GM12891 (cell line): ENCODE measurements at regions not wholly inside any gene's neighbourhood (a gene's known extent, or its start where the extent isn't known, plus 50 kb on each side); places are given as distances from the start of the nearest gene placed in this dataset.

Source experiments
- DNase-seq: peaks from one replicate; pipeline ENCODE4 v3.0.0; 2011; ENCODE audit warnings: low spot score; ENCODE audit not compliant: insufficient read length
- FAIRE-seq: peaks from 2 replicates; lab custom pipeline; 2011; peaks lifted over from hg19 to GRCh38; lab: Jason Lieb, UNC
- PAX5 ChIP-seq: IDR thresholded peaks from 2 replicates; pipeline ENCODE4 v1.6.1; 2011; ENCODE audit warnings: low read length, moderate library complexity, mild to moderate bottlenecking; ENCODE audit not compliant: insufficient read depth, severe bottlenecking
- POLR2A ChIP-seq: IDR thresholded peaks from 2 replicates; pipeline ENCODE4 v1.6.1; 2011; ENCODE audit warnings: low read depth, low read length, control low read depth
- POLR2AphosphoS5 ChIP-seq: IDR thresholded peaks from 2 replicates; pipeline ENCODE4 v1.6.1; 2011; ENCODE audit warnings: low read depth, low read length, control low read depth
- POU2F2 ChIP-seq: IDR thresholded peaks from 2 replicates; pipeline ENCODE4 v1.6.1; 2011; ENCODE audit warnings: low read depth, mild to moderate bottlenecking, control low read depth, low read length, moderate library complexity
- SPI1 ChIP-seq: IDR thresholded peaks from 2 replicates; pipeline ENCODE4 v1.6.1; 2011; ENCODE audit warnings: low read depth, low read length, control low read depth
- TAF1 ChIP-seq: IDR thresholded peaks from 2 replicates; pipeline ENCODE4 v1.6.1; 2011; ENCODE audit warnings: low read depth, low read length, control low read depth

GRCh38 chr4:60737858-60738257 is 462.3 kb upstream of the ADGRL3 start:
- no peak for FAIRE-seq
- TF ChIP-seq POLR2AphosphoS5 = no peak

GRCh38 chr4:60743654-60744053 is 456.5 kb upstream of the ADGRL3 start:
- no peak for DNase-seq
- no peak for FAIRE-seq
- TF ChIP-seq PAX5 (no peak), POLR2A (no peak), SPI1 (no peak), POLR2AphosphoS5 (no peak), POU2F2 (no peak), TAF1 (no peak)

More at GRCh38 chr4:60737858-60738257, 462.3 kb upstream of the ADGRL3 start:
- DNase-seq = no peak

GRCh38 chr4:60744767-60745166 is 455.4 kb upstream of the ADGRL3 start:
- no peak for FAIRE-seq
- DNase-seq = no peak
- TF ChIP-seq POLR2AphosphoS5 = no peak
- TF ChIP-seq TAF1 = no peak
- TF ChIP-seq PAX5 = no peak
- TF ChIP-seq POU2F2 = no peak
- TF ChIP-seq SPI1 = no peak
- TF ChIP-seq POLR2A = no peak

GRCh38 chr4:60745800-60746571 is 454.1 kb upstream of the ADGRL3 start:
- DNase-seq (no peak), FAIRE-seq (peak; percentile 58)
- TF ChIP-seq POLR2AphosphoS5 (no peak), SPI1 (no peak), TAF1 (no peak), PAX5 (no peak), POU2F2 (no peak), POLR2A (no peak)

GRCh38 chr4:60750962-60751361 is 449.2 kb upstream of the ADGRL3 start:
- TF ChIP-seq POLR2AphosphoS5 = no peak
- no peak for TF ChIP-seq POU2F2
- DNase-seq = no peak
- no peak for FAIRE-seq

- TF ChIP-seq PAX5 = no peak
- no peak for TF ChIP-seq POU2F2
- no peak for TF ChIP-seq TAF1
- no peak for TF ChIP-seq POLR2A
- FAIRE-seq (no peak), DNase-seq (no peak)
Observed at GRCh38 chr4:60757986-60758680, 442.0 kb upstream of the ADGRL3 start.

- no peak for FAIRE-seq
- TF ChIP-seq POU2F2 (no peak), PAX5 (no peak), SPI1 (no peak), TAF1 (no peak), POLR2AphosphoS5 (no peak), POLR2A (no peak)
- no peak for DNase-seq
Observed at GRCh38 chr4:60759518-60760245, 440.4 kb upstream of the ADGRL3 start.

- TF ChIP-seq SPI1 = no peak
- no peak for TF ChIP-seq POLR2AphosphoS5
- TF ChIP-seq POU2F2 = no peak
- no peak for TF ChIP-seq POLR2A
- no peak for TF ChIP-seq PAX5
- TF ChIP-seq TAF1 = no peak
- FAIRE-seq = no peak
- no peak for DNase-seq
Observed at GRCh38 chr4:60780874-60781273, 419.3 kb upstream of the ADGRL3 start.

GRCh38 chr4:60790608-60791007 is 409.5 kb upstream of the ADGRL3 start:
- TF ChIP-seq POLR2A (no peak), PAX5 (no peak), POU2F2 (no peak), POLR2AphosphoS5 (no peak), TAF1 (no peak), SPI1 (no peak)
- DNase-seq = no peak
- FAIRE-seq = no peak

GRCh38 chr4:60794372-60794771 is 405.8 kb upstream of the ADGRL3 start:
- no peak for TF ChIP-seq POLR2AphosphoS5
- TF ChIP-seq POU2F2 = no peak
- TF ChIP-seq TAF1 = no peak
- no peak for TF ChIP-seq POLR2A
- no peak for TF ChIP-seq PAX5
- TF ChIP-seq SPI1 = no peak

More at GRCh38 chr4:60794372-60794771, 405.8 kb upstream of the ADGRL3 start:
- no peak for DNase-seq
- FAIRE-seq = no peak
